H1 (cell line): ENCODE measurements at regions not wholly inside any gene's neighbourhood (a gene's known extent, or its start where the extent isn't known, plus 50 kb on each side); places are given as distances from the start of the nearest gene placed in this dataset.

ENCODE experiments used
- CBX8 ChIP-seq: fragments of 300-800, 300-1000 bp; sonication (generic); IDR thresholded peaks from 2 replicates; pipeline ENCODE4 v1.7.1; 2016; ENCODE audit warnings: low read depth, low read length, borderline replicate concordance
- CTCF ChIP-seq, 3 experiments: IDR thresholded peaks; 1 replicate in 2 of 3; 2 replicates in 1 of 3; pipeline versions ENCODE4 v1.5.1 to v1.6.1; 2011; ENCODE audit warnings: low read length in 3 of 3, mild to moderate bottlenecking in 3 of 3, inconsistent platforms in 2 of 3, low read depth in 1 of 3, moderate library complexity in 1 of 3; ENCODE audit not compliant: insufficient read depth in 1 of 3; ENCODE audit errors: control extremely low read depth in 1 of 3
- EP300 ChIP-seq, 2 experiments: IDR thresholded peaks; 1 replicate in 1 of 2; 2 replicates in 1 of 2; pipeline ENCODE4 v1.6.1; 2011 to 2012; ENCODE audit warnings: low read depth in 2 of 2, low read length in 2 of 2, mild to moderate bottlenecking in 2 of 2, borderline replicate concordance in 1 of 2, inconsistent platforms in 1 of 2, moderate library complexity in 1 of 2
- MAX ChIP-seq: IDR thresholded peaks from 2 replicates; pipeline ENCODE4 v1.6.1; 2012; ENCODE audit warnings: inconsistent platforms
- POLR2AphosphoS5 ChIP-seq: IDR thresholded peaks from 2 replicates; pipeline ENCODE4 v1.6.1; 2011; ENCODE audit warnings: low read depth, low read length
- YY1 ChIP-seq: IDR thresholded peaks from 2 replicates; pipeline ENCODE4 v1.6.1; 2011; ENCODE audit warnings: low read depth, mild to moderate bottlenecking, low read length

DNA sequence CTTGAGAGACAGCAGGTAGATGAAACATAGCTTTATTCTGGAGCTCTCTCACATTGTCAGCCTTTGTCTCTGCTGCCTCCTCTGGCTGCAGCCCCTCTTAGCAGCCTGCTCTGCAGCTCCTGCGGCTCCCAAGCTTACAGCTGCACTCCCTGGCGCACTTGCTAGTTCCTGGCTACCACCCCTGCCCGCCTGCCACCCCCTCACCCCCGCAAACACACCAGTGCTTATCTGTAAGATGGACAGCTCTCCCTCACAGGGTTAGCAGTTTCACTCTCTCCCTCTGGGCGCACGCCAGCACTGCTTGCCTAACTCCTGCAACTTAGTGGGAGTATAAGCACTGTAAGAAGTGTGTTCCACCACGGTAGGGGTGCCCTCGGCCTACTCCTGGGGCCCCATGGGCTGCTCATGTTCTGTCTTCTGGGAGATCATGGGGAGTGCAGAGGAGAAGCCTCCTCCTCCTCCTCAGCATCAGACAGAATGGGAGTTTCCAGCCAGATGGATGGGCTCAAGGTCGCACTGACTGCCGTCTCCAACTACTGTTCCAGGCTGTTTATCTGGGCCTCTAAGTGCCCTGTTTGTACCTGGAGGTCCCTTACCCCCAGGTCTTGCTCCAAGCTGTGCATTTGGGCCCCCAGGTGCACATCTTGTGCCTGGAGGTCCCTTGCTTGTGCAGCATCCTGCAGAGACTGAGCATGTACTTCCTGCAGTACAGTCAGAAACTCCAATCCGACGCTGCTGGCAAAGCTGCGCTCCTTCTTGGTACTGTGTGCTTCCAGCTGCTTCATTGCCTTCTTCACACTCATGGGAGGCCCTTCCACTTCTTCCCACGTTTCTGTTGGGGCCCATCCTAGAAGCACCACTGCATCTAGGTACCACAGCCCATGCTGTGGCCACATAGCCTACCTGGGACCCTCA lies 1388.1 kb downstream of the AMY1C start:
- TF ChIP-seq POLR2AphosphoS5 (no peak), YY1 (no peak), CTCF (IDR thresholded peaks at IDR 0.05; ENCODE audit: control extremely low read depth in 1 of 3, insufficient read depth in 1 of 3, low read depth in 1 of 3, low read length in 3 of 3) (peak; percentile 70 to 86 (median 75)), MAX (no peak), EP300 (IDR thresholded peaks at IDR 0.05; ENCODE audit: borderline replicate concordance in 1 of 2, low read depth in 2 of 2, low read length in 2 of 2) (no peak), CBX8 (no peak)
